Activated naive CD4-positive, alpha-beta T cell treated with anti-CD3 and anti-CD28 coated beads for 36 hours (primary cell): ENCODE measurements at regions not wholly inside any gene's neighbourhood (a gene's known extent, or its start where the extent isn't known, plus 50 kb on each side); places are given as distances from the start of the nearest gene placed in this dataset.

ENCODE experiments used
- CTCF ChIA-PET: fragments of 350-600 bp; sonication (Branson Sonifier 250); formaldehyde crosslinking; loops from one replicate; lab custom pipeline; 2021; ENCODE audit warnings: antibody characterized with exemption; lab: Charles Lee
- DNase-seq: peaks from one replicate; pipeline ENCODE4 v3.0.0-alpha.2; 2020
- H3K27ac Mint-ChIP-seq: one replicate; pipeline ENCODE4 v1.8.0; 2021; ENCODE audit warnings: mild to moderate bottlenecking, mixed read lengths
- H3K27me3 Mint-ChIP-seq: one replicate; pipeline ENCODE4 v1.8.0; 2021; ENCODE audit warnings: low read depth, mixed read lengths
- H3K36me3 Mint-ChIP-seq: one replicate; pipeline ENCODE4 v1.8.0; 2021; ENCODE audit warnings: low read depth, mixed read lengths
- H3K4me1 Mint-ChIP-seq: one replicate; pipeline ENCODE4 v1.8.0; 2021; ENCODE audit warnings: low read depth, mixed read lengths
- H3K4me3 Mint-ChIP-seq: one replicate; pipeline ENCODE4 v1.8.0; 2021; ENCODE audit warnings: mild to moderate bottlenecking, moderate library complexity, mixed read lengths
- H3K9me3 Mint-ChIP-seq: one replicate; pipeline ENCODE4 v1.8.0; 2021; ENCODE audit warnings: mixed read lengths
- intact Hi-C: fragments of 100-400 bp; cut with micrococcal nuclease; formaldehyde crosslinking; loops from one replicate; pipeline ENCODE4 v1.15.1; 2023

DNA sequence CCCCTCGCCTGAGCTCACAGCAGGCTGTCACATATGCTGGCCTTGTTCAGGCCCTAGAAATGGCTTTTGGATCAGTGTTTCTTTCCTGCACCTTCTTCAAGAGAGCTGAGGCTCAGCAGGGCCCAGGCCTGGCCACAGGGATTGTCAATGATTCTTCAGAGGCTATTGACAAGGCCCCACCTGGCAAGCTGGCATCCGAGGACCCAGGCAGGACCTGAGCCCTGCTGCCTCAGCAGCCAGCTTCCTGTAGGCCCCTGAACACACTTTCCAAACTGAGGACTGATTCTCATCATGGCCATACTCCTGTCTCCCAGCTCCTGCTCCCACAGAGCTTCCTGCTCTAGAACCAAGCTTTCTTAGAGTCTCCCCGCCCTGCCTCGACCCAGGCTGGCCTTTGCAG is 136.8 kb downstream of the UQCRFS1 start:
- no peak overlapping the region for H3K4me3 Mint-ChIP-seq
- CTCF ChIA-PET, result interaction anchor here (0.7 kb wide), 1 partner anchor 197 kb away, joined by 3 read pairs; no protein-coding TSS in a partner anchor
- H3K9me3 Mint-ChIP-seq, result no peaks in the 10 kb centered on the region
- H3K27me3 Mint-ChIP-seq, result peaks cover 2% of the 10 kb centered on the region
- intact Hi-C loops, result no loop called here
- DNase-seq, result no peak
- no peaks in the 10 kb centered on the region for H3K36me3 Mint-ChIP-seq
- H3K4me1 Mint-ChIP-seq, result no peaks in the 10 kb centered on the region
- H3K27ac Mint-ChIP-seq, result no peak overlapping the region

- intact Hi-C loops, result no loop called here
- Mint-ChIP-seq H3K36me3 (no peaks in the 10 kb centered on the region), H3K27me3 (peaks cover 2% of the 10 kb centered on the region), H3K9me3 (no peaks in the 10 kb centered on the region), H3K27ac (no peak overlapping the region), H3K4me1 (no peaks in the 10 kb centered on the region), H3K4me3 (no peak overlapping the region)
- no peak for DNase-seq
- CTCF ChIA-PET, result interaction anchor here (0.8 kb wide), 1 partner anchor 49 kb away, joined by 4 read pairs; no protein-coding TSS in a partner anchor
These were observed 137.8 kb downstream of the UQCRFS1 start for GRCh38 chr19:29075149-29075548.

- no peaks in the 10 kb centered on the region for H3K9me3 Mint-ChIP-seq
- intact Hi-C loops, result no loop called here
- DNase-seq, result no peak
- no peaks in the 10 kb centered on the region for H3K27me3 Mint-ChIP-seq
- no peak overlapping the region for H3K27ac Mint-ChIP-seq
- H3K4me1 Mint-ChIP-seq, result no peaks in the 10 kb centered on the region
- no peaks in the 10 kb centered on the region for H3K36me3 Mint-ChIP-seq
- CTCF ChIA-PET, result no interaction called here
- no peak overlapping the region for H3K4me3 Mint-ChIP-seq
These were observed 138.4 kb downstream of the UQCRFS1 start for GRCh38 chr19:29074579-29074978.

- CTCF ChIA-PET, result no interaction called here
- H3K27me3 Mint-ChIP-seq, result no peaks in the 10 kb centered on the region
- peaks cover 4% of the 10 kb centered on the region for H3K9me3 Mint-ChIP-seq
- H3K36me3 Mint-ChIP-seq, result no peaks in the 10 kb centered on the region
- no peak for DNase-seq
- H3K4me1 Mint-ChIP-seq, result no peaks in the 10 kb centered on the region
- no peak overlapping the region for H3K27ac Mint-ChIP-seq
- intact Hi-C loops, result no loop called here
- H3K4me3 Mint-ChIP-seq, result no peak overlapping the region
These were observed 145.1 kb downstream of the UQCRFS1 start for GRCh38 chr19:29067831-29068230.

GRCh38 chr19:29062475-29063435 is 150.2 kb downstream of the UQCRFS1 start:
- H3K4me3 Mint-ChIP-seq, result no peak overlapping the region
- H3K4me1 Mint-ChIP-seq, result no peaks in the 10 kb centered on the region
- CTCF ChIA-PET, result no interaction called here
- H3K36me3 Mint-ChIP-seq, result no peaks in the 10 kb centered on the region
- peaks cover 5% of the 10 kb centered on the region for H3K27me3 Mint-ChIP-seq
- DNase-seq, result no peak
- intact Hi-C loops, result no loop called here
- no peak overlapping the region for H3K27ac Mint-ChIP-seq
- H3K9me3 Mint-ChIP-seq, result peaks cover 4% of the 10 kb centered on the region

- Mint-ChIP-seq H3K4me3 (no peak overlapping the region), H3K27me3 (peaks cover 5% of the 10 kb centered on the region), H3K4me1 (no peaks in the 10 kb centered on the region), H3K9me3 (no peaks in the 10 kb centered on the region), H3K27ac (no peak overlapping the region), H3K36me3 (no peaks in the 10 kb centered on the region)
- CTCF ChIA-PET, result no interaction called here
- DNase-seq, result no peak
- intact Hi-C loops, result no loop called here
These were observed 152.1 kb downstream of the UQCRFS1 start for GRCh38 chr19:29060813-29061364.

DNA sequence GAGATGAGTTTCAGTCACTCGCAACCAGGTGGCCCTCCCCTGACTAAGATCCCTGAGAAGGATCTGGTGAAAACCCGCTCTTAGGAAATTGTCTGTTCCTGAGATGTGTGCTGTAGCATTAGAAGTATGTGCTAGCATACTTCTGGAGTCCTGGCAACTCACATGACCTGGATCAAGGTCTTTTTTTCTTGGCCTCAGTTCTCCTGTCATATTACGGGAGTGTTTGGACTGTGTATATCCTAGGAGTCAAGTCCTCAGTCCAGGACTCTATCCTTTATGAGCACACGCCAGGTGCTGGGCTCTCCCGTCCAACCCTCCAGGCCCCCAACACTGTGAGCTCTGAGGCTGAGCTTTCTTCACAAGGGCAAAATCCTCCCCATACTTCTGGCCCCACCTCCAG is 156.4 kb downstream of the UQCRFS1 start:
- H3K9me3 Mint-ChIP-seq, result no peaks in the 10 kb centered on the region
- H3K27ac Mint-ChIP-seq, result no peak overlapping the region
- no peak for DNase-seq
- CTCF ChIA-PET, result no interaction called here
- no peak overlapping the region for H3K4me3 Mint-ChIP-seq
- H3K4me1 Mint-ChIP-seq, result no peaks in the 10 kb centered on the region
- intact Hi-C loops, result no loop called here
- peaks cover 6% of the 10 kb centered on the region for H3K27me3 Mint-ChIP-seq
- H3K36me3 Mint-ChIP-seq, result no peaks in the 10 kb centered on the region

DNA sequence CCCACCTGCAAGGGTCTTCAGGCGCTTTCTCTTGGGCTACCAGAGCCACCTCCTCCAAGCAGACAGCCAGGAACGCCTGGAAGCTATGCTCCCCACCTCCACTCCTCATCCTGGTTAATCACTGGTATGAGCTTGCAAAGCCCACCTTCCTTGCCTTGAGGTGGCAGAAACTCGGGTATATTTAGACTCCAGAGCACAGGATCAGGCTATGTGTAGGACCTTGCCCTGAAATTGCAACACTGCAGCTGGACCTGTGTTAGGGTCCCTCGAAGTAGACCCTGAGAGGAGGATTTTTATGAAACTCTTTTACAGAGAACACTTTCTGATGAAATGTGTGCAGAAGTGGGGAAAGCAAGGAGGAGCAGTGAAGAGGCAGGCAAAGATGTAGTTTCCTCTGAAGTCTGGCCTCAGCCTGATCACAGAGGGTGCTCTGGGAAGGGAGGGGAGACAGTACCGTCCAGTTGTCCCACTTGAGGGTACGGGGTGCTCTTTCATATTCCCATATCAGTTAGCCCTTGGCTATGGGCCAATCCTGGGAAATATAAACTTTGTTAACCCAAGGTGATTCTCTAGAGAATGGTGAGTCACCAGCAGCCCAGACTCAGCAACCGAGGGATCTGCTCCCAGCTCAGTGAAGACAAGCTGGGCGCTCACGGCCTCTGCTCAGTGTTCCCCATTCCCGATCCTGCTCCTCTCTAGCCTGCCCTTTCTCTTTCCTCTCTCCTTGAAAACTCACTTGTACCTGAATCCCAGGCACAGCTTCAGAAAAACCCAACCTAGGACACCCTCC is 157.9 kb downstream of the UQCRFS1 start:
- Mint-ChIP-seq H3K9me3 (no peaks in the 10 kb centered on the region), H3K4me3 (no peak overlapping the region), H3K27me3 (peaks cover 7% of the 10 kb centered on the region), H3K36me3 (no peaks in the 10 kb centered on the region), H3K27ac (no peak overlapping the region), H3K4me1 (no peaks in the 10 kb centered on the region)
- DNase-seq, result no peak
- CTCF ChIA-PET, result no interaction called here
- intact Hi-C loops, result no loop called here

- H3K4me3 Mint-ChIP-seq, result no peak overlapping the region
- no peaks in the 10 kb centered on the region for H3K4me1 Mint-ChIP-seq
- no peak overlapping the region for H3K27ac Mint-ChIP-seq
- no peaks in the 10 kb centered on the region for H3K9me3 Mint-ChIP-seq
- peaks cover 8% of the 10 kb centered on the region for H3K27me3 Mint-ChIP-seq
- H3K36me3 Mint-ChIP-seq, result no peaks in the 10 kb centered on the region
- CTCF ChIA-PET, result no interaction called here
- DNase-seq, result no peak
- intact Hi-C loops, result no loop called here
These were observed 164.1 kb downstream of the UQCRFS1 start for GRCh38 chr19:29048873-29049272.

GRCh38 chr19:29045679-29046254 is 167.2 kb downstream of the UQCRFS1 start:
- Mint-ChIP-seq H3K36me3 (no peaks in the 10 kb centered on the region), H3K27ac (no peak overlapping the region), H3K4me3 (no peak overlapping the region), H3K4me1 (no peaks in the 10 kb centered on the region), H3K9me3 (no peaks in the 10 kb centered on the region), H3K27me3 (peaks cover 1% of the 10 kb centered on the region)
- CTCF ChIA-PET, result no interaction called here
- intact Hi-C loops, result no loop called here
- DNase-seq, result no peak

- intact Hi-C loops, result no loop called here
- no peaks in the 10 kb centered on the region for H3K9me3 Mint-ChIP-seq
- no peaks in the 10 kb centered on the region for H3K36me3 Mint-ChIP-seq
- H3K27me3 Mint-ChIP-seq, result peaks cover 1% of the 10 kb centered on the region
- CTCF ChIA-PET, result no interaction called here
- H3K4me3 Mint-ChIP-seq, result no peak overlapping the region
- no peak overlapping the region for H3K27ac Mint-ChIP-seq
- no peak for DNase-seq
- no peaks in the 10 kb centered on the region for H3K4me1 Mint-ChIP-seq
These were observed 168.9 kb downstream of the UQCRFS1 start for GRCh38 chr19:29044037-29044436.

DNA sequence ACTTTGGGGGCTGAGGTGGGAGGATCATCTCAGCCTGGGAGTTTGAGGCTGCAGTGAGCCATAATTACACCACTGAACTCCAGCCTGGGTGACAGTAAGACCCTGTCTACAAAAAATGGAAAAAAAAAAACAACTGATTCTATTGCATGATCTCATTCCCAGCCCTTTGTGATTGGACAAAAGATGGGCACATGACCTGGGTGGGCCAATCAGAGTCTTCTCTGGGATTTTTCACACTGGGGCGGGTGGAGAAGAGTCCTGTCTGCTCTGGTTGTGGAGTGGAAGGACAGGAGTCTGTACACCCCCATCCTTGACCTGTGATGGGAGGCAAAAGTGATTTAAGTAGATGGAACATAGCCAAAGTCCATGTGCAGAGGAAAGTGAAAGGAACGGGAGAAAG is 170.5 kb downstream of the UQCRFS1 start:
- Mint-ChIP-seq H3K36me3 (no peaks in the 10 kb centered on the region), H3K4me1 (no peaks in the 10 kb centered on the region), H3K9me3 (no peaks in the 10 kb centered on the region), H3K27me3 (no peaks in the 10 kb centered on the region), H3K4me3 (no peak overlapping the region), H3K27ac (no peak overlapping the region)
- CTCF ChIA-PET, result no interaction called here
- intact Hi-C loops, result no loop called here
- no peak for DNase-seq
